GM12875 (cell line): ENCODE measurements at regions not wholly inside any gene's neighbourhood (a gene's known extent, or its start where the extent isn't known, plus 50 kb on each side); places are given as distances from the start of the nearest gene placed in this dataset.

Experiments used
- H3K4me3 ChIP-seq: one replicate; pipeline ENCODE4 v1.5.1; 2011; ENCODE audit warnings: low read depth, low read length, control low read depth
- TF ChIP-seq, protein P1 (sequence below): IDR thresholded peaks from 2 replicates; pipeline ENCODE4 v1.5.1; 2011; ENCODE audit warnings: low read depth, mild to moderate bottlenecking, control low read depth, inconsistent platforms, low read length, moderate library complexity, borderline replicate concordance; ENCODE audit not compliant: insufficient read depth

DNA sequence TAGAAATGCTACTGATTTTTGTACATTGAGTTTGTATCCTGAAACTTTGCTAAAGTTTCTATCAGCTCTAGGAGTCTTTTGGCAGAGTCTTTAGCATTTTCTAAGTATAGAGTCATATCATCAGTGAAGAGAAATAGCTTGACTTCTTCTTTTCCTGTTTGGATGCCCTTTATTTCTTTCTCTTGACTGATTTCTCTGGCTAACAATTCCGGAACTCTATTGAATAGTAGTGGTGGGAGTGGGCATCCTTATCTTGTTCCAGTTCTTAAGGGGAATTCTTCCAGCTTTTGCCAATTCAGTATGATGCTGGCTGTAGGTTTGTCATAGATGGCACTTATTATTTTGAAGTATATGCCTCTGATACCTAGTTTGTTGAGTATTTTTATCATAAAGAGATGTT is 197.7 kb downstream of the AASDHPPT start:
- TF ChIP-seq, protein P1, sequence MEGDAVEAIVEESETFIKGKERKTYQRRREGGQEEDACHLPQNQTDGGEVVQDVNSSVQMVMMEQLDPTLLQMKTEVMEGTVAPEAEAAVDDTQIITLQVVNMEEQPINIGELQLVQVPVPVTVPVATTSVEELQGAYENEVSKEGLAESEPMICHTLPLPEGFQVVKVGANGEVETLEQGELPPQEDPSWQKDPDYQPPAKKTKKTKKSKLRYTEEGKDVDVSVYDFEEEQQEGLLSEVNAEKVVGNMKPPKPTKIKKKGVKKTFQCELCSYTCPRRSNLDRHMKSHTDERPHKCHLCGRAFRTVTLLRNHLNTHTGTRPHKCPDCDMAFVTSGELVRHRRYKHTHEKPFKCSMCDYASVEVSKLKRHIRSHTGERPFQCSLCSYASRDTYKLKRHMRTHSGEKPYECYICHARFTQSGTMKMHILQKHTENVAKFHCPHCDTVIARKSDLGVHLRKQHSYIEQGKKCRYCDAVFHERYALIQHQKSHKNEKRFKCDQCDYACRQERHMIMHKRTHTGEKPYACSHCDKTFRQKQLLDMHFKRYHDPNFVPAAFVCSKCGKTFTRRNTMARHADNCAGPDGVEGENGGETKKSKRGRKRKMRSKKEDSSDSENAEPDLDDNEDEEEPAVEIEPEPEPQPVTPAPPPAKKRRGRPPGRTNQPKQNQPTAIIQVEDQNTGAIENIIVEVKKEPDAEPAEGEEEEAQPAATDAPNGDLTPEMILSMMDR = no peak
- no peak overlapping the region for H3K4me3 ChIP-seq

DNA sequence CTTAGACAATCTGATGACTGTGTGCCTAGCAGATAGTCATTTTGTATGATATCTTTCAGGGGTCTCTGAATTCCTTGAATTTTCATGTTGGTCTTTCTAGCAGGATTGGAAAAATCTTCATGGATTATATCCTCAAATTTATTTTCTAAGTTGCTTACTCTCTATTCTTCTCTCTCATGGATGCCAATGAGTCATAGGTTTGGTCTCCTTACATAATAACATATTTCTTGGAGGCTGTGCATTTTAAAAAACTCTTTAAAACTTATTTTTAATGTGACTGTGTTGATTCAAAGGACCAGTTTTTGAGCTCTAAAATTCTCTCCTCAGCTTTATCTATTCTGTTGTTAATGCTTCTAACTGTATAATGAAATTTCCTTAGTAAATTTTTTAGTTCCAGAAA is 198.7 kb downstream of the AASDHPPT start:
- TF ChIP-seq, protein P1 = no peak
- no peak overlapping the region for H3K4me3 ChIP-seq

DNA sequence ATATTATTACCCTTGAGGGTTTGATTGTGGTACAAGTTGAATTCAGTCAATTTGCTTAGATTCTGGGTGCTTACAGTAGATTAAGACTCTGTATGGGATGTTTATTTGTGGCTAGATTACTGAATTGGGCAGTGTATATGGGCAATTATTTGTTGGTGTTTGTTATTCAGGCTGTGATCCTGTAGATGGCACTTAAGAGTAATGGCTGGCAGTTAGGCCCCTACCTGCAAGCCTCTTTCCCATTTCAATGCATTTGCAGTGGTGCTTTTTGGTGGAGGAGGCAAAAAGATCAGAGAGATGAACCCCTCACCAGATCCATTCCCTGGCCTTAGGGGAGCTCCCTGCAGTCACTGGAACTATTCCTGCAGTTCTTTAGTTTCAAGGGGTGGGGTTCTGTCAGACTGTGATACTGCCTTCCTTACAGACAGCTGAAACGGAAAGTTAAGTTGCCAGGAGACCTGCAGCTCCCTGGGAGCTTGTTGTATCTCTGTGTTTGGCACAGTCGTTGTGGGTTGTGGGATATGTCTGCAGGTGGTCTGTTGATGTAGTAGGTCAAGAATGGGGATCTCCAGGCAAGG is 199.5 kb downstream of the AASDHPPT start:
- H3K4me3 ChIP-seq = no peak overlapping the region
- TF ChIP-seq, protein P1 = 0 out of 2 replicates have a peak, but pooled peaks have one; percentile 5

- H3K4me3 ChIP-seq = no peak overlapping the region
- TF ChIP-seq, protein P1 = no peak
Measured at GRCh38 chr11:106277484-106277883, 200.0 kb downstream of the AASDHPPT start.

- TF ChIP-seq, protein P1 = no peak
- H3K4me3 ChIP-seq = no peak overlapping the region
Measured at GRCh38 chr11:106278391-106278790, 200.9 kb downstream of the AASDHPPT start.

DNA sequence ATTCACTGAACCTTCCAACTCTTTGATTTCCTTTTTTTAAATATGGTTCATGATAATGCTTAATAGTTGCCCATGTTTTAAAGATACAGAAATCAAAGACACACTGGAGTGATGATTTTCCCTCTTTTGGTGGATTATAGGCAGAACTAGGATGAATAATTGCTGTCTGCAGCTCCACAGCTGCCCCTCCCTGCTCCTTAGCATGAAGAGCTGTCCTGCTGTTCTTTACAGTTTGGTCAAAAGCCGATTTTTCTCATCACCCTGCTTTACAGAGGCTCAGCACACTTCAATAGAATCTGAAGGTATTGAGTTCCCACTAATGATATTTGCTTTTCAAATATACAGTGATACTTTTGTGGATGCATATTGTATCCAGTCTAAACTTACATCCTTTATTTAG is 202.6 kb downstream of the AASDHPPT start:
- H3K4me3 ChIP-seq = no peak overlapping the region
- TF ChIP-seq, protein P1 = no peak

DNA sequence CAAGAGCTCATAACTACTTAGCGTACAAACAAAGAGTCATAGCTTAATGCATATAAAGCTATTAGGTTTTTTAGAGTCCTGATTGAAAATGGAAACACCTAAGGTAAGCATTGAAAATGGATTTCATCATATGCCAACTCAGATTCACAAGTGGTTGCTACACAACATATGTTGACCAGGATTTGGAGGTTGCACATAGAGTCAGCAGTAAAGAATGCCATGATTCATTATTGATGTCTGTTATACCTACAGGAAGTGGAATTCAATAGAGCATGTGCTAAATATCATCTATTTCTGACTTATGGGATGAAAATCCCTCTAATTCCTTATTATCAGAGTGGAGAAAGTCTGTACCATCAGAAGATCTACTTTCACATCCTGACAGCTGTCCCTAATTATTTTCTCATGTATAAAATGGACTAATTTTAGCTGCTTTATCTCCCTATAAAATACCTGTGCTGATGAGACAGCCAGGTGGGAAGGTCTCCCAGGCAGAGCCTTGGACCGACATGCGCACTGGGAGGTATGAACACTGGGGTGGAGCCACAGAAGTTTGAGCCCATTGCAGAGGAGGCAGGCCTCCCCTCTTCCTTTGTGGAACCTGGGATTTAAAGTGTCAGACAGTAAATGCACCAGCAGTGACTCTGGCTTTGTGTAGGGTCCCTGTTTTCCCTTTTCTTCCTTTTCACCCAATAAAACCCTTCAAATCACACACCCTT is 204.2 kb downstream of the AASDHPPT start:
- H3K4me3 ChIP-seq = no peak overlapping the region
- TF ChIP-seq, protein P1 = no peak
